HUES48 (cell line): ENCODE measurements at regions not wholly inside any gene's neighbourhood (a gene's known extent, or its start where the extent isn't known, plus 50 kb on each side); places are given as distances from the start of the nearest gene placed in this dataset.

Experiments used
- H3K27ac ChIP-seq: one replicate; pipeline ENCODE4 v1.7.0; 2013; ENCODE audit warnings: low read depth, low read length, inconsistent platforms
- H3K27me3 ChIP-seq: 2 replicates; pipeline ENCODE4 v1.6.1; 2013; ENCODE audit warnings: mild to moderate bottlenecking, low read length; ENCODE audit not compliant: control insufficient read depth, insufficient read depth
- H3K36me3 ChIP-seq: 2 replicates; pipeline ENCODE4 v1.6.1; 2013; ENCODE audit warnings: low read length; ENCODE audit not compliant: control insufficient read depth, insufficient read depth
- H3K4me1 ChIP-seq: 2 replicates; pipeline ENCODE4 v1.6.1; 2013; ENCODE audit warnings: mild to moderate bottlenecking, low read length; ENCODE audit not compliant: control insufficient read depth, insufficient read depth
- H3K4me3 ChIP-seq: 2 replicates; pipeline ENCODE4 v1.5.1; 2013; ENCODE audit warnings: mild to moderate bottlenecking, low read depth, low read length
- H3K9ac ChIP-seq: 2 replicates; pipeline ENCODE4 v1.6.1; 2013; ENCODE audit warnings: mild to moderate bottlenecking, low read depth, low read length, moderate library complexity
- H3K9me3 ChIP-seq: 2 replicates; pipeline ENCODE4 v1.6.1; 2013; ENCODE audit warnings: low read length; ENCODE audit not compliant: control insufficient read depth, insufficient read depth

DNA sequence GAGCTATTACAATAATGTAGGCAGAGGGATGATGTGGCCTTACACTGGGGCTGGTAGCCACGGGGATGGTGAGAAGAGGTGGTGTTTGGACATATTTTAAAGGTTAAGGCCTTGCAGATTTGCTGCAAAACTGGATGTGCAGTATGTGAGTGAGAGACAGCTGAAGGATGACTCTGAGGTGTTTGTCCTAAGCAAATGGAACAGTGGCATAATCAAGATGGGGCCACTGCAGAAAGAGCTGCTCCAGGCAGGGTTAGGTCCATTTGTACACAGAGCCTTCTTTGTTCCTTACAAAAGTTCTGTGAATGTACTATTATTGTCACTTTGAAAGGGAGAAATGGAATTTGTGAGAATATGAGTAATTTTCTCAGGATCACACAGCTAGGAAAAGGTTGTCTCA lies 220.4 kb upstream of the ZP4 start:
- no peaks in the 10 kb centered on the region for H3K36me3 ChIP-seq
- no peaks in the 10 kb centered on the region for H3K9me3 ChIP-seq
- H3K27ac ChIP-seq = no peak overlapping the region
- H3K9ac ChIP-seq = no peak overlapping the region
- no peaks in the 10 kb centered on the region for H3K27me3 ChIP-seq
- peaks cover 24% of the 10 kb centered on the region for H3K4me1 ChIP-seq
- H3K4me3 ChIP-seq = no peak overlapping the region

- Histone ChIP-seq H3K4me3 (no peak overlapping the region), H3K27ac (no peak overlapping the region), H3K27me3 (no peaks in the 10 kb centered on the region), H3K4me1 (peaks cover 16% of the 10 kb centered on the region), H3K9ac (no peak overlapping the region), H3K9me3 (no peaks in the 10 kb centered on the region), H3K36me3 (no peaks in the 10 kb centered on the region)
These were observed 217.7 kb upstream of the ZP4 start for GRCh38 chr1:238108417-238108816.

GRCh38 chr1:238107322-238107721 lies 216.6 kb upstream of the ZP4 start:
- Histone ChIP-seq H3K4me3 (no peak overlapping the region), H3K4me1 (peaks cover 5% of the 10 kb centered on the region), H3K27ac (no peak overlapping the region), H3K9ac (no peak overlapping the region), H3K9me3 (no peaks in the 10 kb centered on the region), H3K36me3 (no peaks in the 10 kb centered on the region), H3K27me3 (no peaks in the 10 kb centered on the region)

DNA sequence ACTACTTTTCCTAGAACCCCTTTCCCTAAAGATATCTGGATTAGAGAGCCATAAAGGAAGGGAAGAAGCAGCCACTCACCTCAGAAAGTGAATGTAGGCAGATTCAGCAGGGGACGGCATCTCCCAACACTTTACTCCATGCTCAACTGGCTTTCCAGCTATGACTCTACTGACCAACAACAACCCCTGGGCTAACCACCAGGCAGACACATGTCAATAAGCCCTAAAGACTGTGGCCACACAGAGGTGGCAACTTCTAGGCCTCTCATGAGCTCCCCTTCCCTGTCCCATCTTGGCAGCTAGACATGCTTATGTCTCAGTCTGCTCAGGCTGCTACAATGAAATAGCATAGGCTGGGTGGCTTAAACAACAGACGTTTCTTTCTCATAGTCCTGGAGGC lies 214.0 kb upstream of the ZP4 start:
- no peak overlapping the region for H3K27ac ChIP-seq
- H3K9me3 ChIP-seq = no peaks in the 10 kb centered on the region
- no peaks in the 10 kb centered on the region for H3K4me1 ChIP-seq
- H3K36me3 ChIP-seq = no peaks in the 10 kb centered on the region
- H3K27me3 ChIP-seq = no peaks in the 10 kb centered on the region
- H3K4me3 ChIP-seq = no peak overlapping the region
- H3K9ac ChIP-seq = no peak overlapping the region

- Histone ChIP-seq H3K4me3 (no peak overlapping the region), H3K9me3 (no peaks in the 10 kb centered on the region), H3K27ac (no peak overlapping the region), H3K36me3 (no peaks in the 10 kb centered on the region), H3K27me3 (no peaks in the 10 kb centered on the region), H3K9ac (no peak overlapping the region), H3K4me1 (no peaks in the 10 kb centered on the region)
These were observed 211.2 kb upstream of the ZP4 start for GRCh38 chr1:238101923-238102322.

DNA sequence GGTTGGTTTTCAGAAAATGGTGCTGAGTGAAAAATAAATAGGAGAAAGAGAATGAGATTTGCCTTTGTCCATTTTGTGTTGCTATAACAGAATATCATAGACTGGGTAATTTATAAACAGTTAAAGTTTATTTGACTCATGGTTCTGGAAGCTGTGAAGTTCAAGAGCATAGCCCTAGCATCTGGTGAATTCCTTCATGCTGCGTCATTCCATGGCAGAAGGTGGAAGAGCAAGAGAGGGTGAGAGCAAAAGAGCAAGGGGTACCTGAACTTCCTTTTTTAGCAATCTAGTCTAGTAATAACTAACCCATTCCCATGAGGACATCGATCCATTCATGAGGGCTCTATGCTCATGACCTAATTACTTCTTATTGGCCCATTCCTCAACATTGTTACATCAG lies 209.1 kb upstream of the ZP4 start:
- Histone ChIP-seq H3K36me3 (no peaks in the 10 kb centered on the region), H3K9me3 (no peaks in the 10 kb centered on the region), H3K27ac (no peak overlapping the region), H3K27me3 (no peaks in the 10 kb centered on the region), H3K9ac (no peak overlapping the region), H3K4me1 (no peaks in the 10 kb centered on the region), H3K4me3 (no peak overlapping the region)

DNA sequence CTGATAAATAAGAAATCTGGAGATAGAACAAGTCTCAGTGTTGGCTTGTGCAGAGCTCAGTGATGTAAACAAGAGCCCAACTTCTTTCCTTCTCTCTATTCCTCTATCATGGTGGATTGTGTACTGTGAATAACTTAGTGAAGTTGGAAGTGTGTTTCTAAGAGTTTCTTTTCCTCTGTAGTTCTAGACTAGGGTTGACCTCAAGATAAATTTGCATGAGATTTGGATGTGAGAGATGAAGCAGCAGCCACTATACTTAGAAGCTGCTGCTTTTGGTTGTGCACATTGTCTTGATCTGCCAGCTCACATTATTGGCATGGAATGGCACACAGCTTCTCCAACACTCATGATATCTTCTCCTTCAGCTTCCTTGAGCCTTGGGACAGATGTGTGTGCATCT lies 198.9 kb upstream of the ZP4 start:
- Histone ChIP-seq H3K4me3 (no peak overlapping the region), H3K9ac (no peak overlapping the region), H3K27me3 (no peaks in the 10 kb centered on the region), H3K4me1 (peaks cover 8% of the 10 kb centered on the region; the same call in 1 of the 2 replicates), H3K27ac (no peak overlapping the region), H3K36me3 (no peaks in the 10 kb centered on the region), H3K9me3 (no peaks in the 10 kb centered on the region)

DNA sequence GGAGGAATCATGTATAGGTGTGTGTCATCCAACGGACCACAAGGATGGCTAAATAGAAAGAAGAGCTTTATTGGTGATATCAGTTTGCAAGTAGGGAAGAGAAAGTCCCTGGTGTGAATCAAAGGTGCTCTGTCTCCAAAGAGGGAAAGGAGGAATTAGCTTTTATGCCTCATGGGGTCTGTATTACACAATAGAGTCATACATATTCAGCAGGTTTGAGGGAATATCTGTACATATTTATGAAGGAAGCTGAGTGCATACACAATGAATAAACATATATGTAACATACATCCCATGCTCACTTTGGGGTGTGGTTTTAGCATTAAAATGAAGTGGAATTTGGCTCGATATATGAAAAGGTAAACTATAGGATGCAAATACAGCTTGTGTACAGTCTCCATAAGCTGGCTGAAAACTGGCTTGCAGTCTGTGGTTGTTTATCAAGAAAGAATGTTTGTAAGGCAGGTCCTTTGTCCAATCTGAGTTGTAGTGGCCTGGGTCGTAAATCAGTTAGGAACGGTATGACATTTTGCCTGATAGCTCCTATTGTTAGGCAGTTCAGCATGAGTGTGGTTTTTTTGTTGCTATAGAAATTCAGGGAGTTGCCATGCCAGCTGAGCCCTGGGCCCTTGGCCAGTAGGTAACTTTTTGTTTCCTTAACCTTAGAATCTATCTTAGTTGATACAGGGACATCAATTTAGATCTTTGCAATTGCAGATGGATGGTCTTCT lies 198.0 kb upstream of the ZP4 start:
- H3K4me3 ChIP-seq = no peak overlapping the region
- no peak overlapping the region for H3K9ac ChIP-seq
- peaks cover 8% of the 10 kb centered on the region; the same call in 1 of the 2 replicates for H3K4me1 ChIP-seq
- no peak overlapping the region for H3K27ac ChIP-seq
- no peaks in the 10 kb centered on the region for H3K27me3 ChIP-seq
- no peaks in the 10 kb centered on the region for H3K9me3 ChIP-seq
- H3K36me3 ChIP-seq = no peaks in the 10 kb centered on the region

DNA sequence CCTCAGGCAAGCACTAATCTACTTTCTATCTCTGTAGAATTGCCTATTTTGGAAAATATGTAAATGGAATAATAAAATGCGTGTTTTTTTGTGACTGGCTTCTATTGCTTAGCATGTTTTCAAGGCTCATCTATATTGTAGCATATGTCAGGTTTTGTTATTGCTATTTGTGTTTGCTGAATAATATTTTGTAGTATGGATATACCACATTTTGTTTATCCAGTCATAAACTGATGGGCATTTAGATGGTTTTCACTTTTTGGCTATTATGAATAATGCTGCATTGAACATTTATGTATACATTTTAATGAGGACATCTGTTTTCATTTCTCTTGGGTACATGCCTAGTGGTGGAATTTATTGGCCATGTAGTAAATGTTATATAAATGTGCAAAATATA lies 183.3 kb upstream of the ZP4 start:
- H3K27ac ChIP-seq = no peak overlapping the region
- H3K9ac ChIP-seq = no peak overlapping the region
- H3K9me3 ChIP-seq = no peaks in the 10 kb centered on the region; the same call in none of the 2 replicates
- no peaks in the 10 kb centered on the region for H3K27me3 ChIP-seq
- no peak overlapping the region for H3K4me3 ChIP-seq
- H3K4me1 ChIP-seq = peaks cover 6% of the 10 kb centered on the region; the same call in 1 of the 2 replicates
- no peaks in the 10 kb centered on the region for H3K36me3 ChIP-seq

DNA sequence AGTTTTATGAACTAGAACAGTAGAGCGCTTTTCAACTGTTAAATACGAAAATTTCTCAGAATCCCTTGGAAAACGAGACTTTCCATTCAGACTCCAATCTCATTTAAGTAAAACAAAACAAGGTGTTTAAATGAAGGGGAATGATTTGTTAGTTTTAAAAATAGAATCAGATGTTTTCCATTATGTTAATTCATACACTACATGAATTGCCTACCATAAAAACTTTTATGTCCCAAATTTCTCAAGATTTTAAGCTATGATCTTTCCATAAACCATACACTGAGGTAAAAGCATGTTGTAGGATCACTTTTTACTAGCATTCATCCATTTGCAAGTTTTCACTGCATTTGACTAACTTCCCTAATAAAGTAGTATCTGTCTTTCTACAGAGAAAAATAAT lies 180.3 kb upstream of the ZP4 start:
- Histone ChIP-seq H3K9ac (no peak overlapping the region), H3K9me3 (no peaks in the 10 kb centered on the region; the same call in none of the 2 replicates)

DNA sequence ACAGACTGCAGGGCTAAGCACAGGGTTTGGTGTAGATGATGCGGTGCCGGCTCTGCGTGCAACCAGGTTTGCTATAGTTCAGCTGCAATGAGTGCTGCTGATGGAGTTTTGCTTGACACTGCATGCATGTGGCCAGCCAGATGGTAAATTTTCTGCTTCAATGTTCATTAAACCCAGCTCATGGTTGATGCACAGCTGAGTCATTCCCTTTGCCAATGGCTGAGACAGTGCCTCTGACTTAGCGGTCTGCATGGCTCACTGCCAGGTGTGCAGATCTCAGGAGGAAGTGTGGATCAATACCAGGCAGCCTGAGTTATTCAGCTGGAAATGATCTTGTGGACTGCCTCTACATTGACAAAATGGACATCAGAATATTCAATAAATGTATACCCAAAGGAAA lies 172.7 kb upstream of the ZP4 start:
- no peaks in the 10 kb centered on the region for H3K4me1 ChIP-seq
- no peak overlapping the region for H3K9ac ChIP-seq
- H3K27ac ChIP-seq = no peak overlapping the region
- H3K36me3 ChIP-seq = no peaks in the 10 kb centered on the region
- H3K4me3 ChIP-seq = no peak overlapping the region
- no peaks in the 10 kb centered on the region for H3K27me3 ChIP-seq
- H3K9me3 ChIP-seq = peaks cover under 1% of the 10 kb centered on the region; the same call in 1 of the 2 replicates

More for the DNA sequence above, 180.3 kb upstream of the ZP4 start:
- no peaks in the 10 kb centered on the region for H3K27me3 ChIP-seq
- H3K4me1 ChIP-seq = peaks cover 6% of the 10 kb centered on the region; the same call in 1 of the 2 replicates
- no peak overlapping the region for H3K27ac ChIP-seq
- no peaks in the 10 kb centered on the region for H3K36me3 ChIP-seq
- H3K4me3 ChIP-seq = no peak overlapping the region
